GM19239 (cell line): ENCODE measurements at regions not wholly inside any gene's neighbourhood (a gene's known extent, or its start where the extent isn't known, plus 50 kb on each side); places are given as distances from the start of the nearest gene placed in this dataset.

Experiments used
- DNase-seq: peaks from one replicate; pipeline ENCODE4 v3.0.0; 2011; ENCODE audit warnings: low spot score; ENCODE audit not compliant: insufficient read length
- FAIRE-seq: peaks from 2 replicates; lab custom pipeline; 2011; peaks lifted over from hg19 to GRCh38; lab: Jason Lieb, UNC

DNA sequence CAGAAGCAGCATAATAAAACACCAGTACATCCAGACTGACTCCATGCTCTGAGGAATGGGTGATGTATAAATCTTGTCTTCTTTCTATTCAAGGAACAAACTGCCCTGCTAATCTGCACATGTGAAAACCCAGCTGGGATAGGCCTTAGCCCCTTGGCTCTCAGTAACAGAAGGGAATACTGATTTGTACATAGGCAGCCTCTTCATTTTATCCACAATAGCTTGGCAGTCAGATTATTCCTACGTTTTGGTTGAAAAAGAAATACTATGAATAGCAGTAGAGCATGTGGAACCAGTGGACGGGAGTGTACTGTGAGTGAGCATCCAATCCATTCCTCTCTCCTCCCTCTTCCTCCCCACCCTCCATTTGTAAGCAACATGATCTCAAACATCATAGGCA is 113.5 kb upstream of the ARHGAP5 start:
- FAIRE-seq (no peak), DNase-seq (no peak)

GRCh38 chr14:31964490-31964889 is 112.6 kb upstream of the ARHGAP5 start:
- DNase-seq: no peak
- FAIRE-seq: no peak

GRCh38 chr14:31965071-31965734 is 111.9 kb upstream of the ARHGAP5 start:
- no peak for FAIRE-seq
- DNase-seq: no peak

GRCh38 chr14:31965735-31966598 is 111.1 kb upstream of the ARHGAP5 start:
- no peak for DNase-seq
- FAIRE-seq: no peak

- no peak for FAIRE-seq
These were observed 110.0 kb upstream of the ARHGAP5 start for GRCh38 chr14:31966896-31967668.

DNA sequence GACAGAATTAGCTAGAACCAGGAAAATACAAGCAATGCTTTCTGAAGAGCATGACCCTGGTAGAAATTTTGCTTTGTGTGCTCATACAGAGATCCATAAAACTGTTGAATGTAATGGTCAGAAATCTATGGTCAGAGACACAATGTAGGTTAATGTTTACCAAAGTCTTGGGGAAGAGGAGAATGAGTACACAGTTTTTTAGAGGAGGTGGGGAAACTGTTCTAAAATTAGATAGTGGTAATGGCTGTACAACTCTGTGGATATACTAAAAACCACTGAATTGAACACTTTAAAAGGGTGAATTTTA is 109.5 kb upstream of the ARHGAP5 start:
- FAIRE-seq: peak; percentile 37
- no peak for DNase-seq

More at GRCh38 chr14:31966896-31967668, 110.0 kb upstream of the ARHGAP5 start:
- DNase-seq: no peak

GRCh38 chr14:31968107-31968810 is 108.8 kb upstream of the ARHGAP5 start:
- peak; percentile 22 for DNase-seq
- FAIRE-seq: peak; percentile 26

DNA sequence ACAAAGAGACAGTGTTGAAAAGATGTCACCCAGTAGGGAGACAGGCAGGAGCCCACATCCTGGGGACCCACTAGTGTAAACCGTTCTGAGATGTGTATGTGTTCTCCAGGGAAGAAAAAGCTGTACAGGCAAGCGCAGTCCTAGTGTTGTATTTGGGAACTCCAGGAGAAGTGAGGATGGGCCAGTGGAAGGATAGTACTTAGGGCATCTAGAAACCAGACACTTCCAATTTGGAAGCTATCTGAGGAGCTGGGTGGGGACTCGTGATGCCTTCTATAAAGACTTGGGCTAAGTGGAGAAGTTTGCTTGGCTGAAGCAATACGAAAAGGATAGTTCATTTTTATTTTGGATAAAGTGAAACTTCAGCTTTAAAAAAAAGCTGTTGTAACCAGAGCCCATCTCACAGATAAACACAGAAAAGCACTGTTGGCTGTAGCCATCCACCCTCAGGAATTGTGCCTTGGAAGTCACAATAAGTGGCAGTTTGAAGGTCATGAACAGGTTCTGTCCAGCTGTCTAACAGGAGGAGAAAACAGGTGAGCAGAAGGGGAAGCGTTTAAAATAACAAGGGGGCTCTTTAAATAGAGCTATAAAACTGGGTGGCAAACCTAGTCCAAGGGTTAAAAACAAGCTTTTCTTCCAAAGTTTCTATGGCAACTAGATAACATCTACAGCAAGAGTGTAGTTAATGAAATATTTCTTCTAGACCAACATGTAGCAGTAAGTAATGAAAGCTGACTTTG is 108.0 kb upstream of the ARHGAP5 start:
- FAIRE-seq (no peak), DNase-seq (no peak)

GRCh38 chr14:31969699-31970240 is 107.3 kb upstream of the ARHGAP5 start:
- no peak for FAIRE-seq
- DNase-seq: no peak

- DNase-seq: no peak
- no peak for FAIRE-seq
These were observed 106.4 kb upstream of the ARHGAP5 start for GRCh38 chr14:31970744-31971143.

GRCh38 chr14:31971612-31972011 is 105.5 kb upstream of the ARHGAP5 start:
- no peak for FAIRE-seq

DNA sequence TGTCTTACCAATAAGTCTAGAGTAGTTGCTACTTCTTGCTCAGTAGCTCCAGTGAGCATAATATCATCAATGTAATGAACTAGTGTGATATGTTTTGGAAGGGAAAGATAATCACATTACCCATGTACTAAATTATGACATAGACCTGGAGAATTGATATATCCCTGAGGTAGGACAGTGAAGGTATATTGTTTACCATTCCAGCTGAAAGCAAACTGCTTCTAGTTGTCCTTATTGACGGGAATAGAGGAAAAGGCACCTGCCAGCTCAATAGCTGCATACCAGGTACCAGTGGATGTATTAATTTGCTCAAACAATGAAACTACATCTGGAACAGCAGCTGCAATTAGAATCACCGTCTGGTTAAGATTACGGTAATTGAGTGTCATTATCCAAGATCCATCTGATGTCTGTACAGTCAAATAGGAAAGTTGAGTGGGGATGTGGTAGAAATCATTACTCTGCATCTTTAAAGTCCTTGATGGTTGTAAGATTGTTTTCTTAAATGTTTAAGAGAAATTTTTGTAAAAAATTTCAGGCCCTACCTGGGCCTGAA is 100.0 kb upstream of the ARHGAP5 start:
- no peak for DNase-seq
- no peak for FAIRE-seq

More at GRCh38 chr14:31971612-31972011, 105.5 kb upstream of the ARHGAP5 start:
- no peak for DNase-seq

DNA sequence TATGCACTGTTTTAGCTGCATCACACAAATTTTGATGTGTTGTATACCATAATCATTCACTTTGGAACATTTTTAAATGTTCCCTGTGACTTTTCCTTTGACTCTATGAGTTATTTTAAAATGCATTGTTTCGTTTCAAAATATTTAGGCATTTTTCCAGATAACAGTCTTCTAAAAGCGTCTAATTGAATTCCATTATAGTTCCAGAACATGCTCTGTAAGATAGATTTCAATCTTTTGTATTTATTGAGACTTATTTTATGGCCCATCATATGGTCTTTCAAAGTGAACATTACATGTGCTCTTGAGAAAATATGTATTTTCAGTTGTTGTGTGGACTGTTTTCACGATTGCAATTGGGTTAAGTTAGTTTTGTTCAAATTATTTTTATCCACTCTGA is 98.7 kb upstream of the ARHGAP5 start:
- FAIRE-seq (no peak), DNase-seq (no peak)

GRCh38 chr14:31982642-31983041 is 94.5 kb upstream of the ARHGAP5 start:
- FAIRE-seq (no peak), DNase-seq (no peak)

GRCh38 chr14:31986405-31986804 is 90.7 kb upstream of the ARHGAP5 start:
- FAIRE-seq: no peak

GRCh38 chr14:31987721-31988120 is 89.4 kb upstream of the ARHGAP5 start:
- FAIRE-seq (no peak), DNase-seq (no peak)

More at GRCh38 chr14:31986405-31986804, 90.7 kb upstream of the ARHGAP5 start:
- no peak for DNase-seq

DNA sequence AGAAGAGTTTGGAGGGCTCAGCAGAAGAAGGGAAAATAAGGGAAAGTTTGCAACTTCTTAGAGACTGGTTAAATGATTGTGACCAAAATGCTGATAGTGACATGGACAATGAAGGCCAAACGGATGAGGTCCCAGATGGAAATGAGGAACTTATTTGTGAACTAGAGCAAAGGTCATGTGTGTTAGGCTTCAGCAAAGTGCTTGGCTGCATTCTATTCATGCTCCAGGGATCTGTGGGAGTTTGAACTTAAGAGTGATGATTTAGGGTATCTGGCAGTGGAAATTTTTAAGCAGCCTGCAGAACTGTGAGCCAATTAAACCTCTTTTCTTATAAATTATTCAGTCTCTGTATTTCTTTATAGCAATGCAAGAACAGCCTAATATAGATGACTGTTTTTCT is 88.9 kb upstream of the ARHGAP5 start:
- DNase-seq (no peak), FAIRE-seq (no peak)

- DNase-seq (no peak), FAIRE-seq (no peak)
These were observed 86.8 kb upstream of the ARHGAP5 start for GRCh38 chr14:31990183-31990857.
